ENCODE measurements at regions not wholly inside any gene's neighbourhood (a gene's known extent, or its start where the extent isn't known, plus 50 kb on each side); places are given as distances from the start of the nearest gene placed in this dataset.

DNA sequence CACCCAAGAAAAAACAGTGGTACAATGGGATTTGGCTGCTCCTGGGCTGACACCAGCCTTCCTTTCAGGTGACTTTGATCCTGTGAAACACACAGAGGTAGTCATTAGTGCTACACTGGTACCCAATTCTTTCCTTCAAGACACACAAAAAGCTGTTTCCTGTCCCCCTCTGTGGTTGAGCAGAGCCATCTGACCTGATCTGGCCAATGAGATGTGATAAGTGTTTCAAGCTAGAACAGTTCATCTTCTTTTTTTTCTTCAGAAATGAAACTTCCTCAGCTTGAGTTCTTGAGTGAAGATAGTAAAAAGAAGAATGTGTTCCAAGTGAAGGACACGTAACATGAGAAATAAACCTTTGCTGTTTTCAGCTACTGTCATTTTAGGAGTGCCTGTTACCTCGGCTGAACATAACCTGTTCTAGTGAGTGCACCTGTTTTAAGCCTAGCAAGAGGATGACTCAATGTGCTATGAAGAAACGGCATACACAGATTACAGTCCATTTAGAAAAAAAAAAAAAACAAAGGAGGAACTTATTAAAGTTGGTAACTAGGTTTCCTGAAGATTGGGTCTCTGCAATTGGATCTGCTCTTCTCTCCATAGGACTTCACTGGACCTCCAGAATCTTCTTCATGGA, 287.8 kb downstream of the GAS1 start:
- DNase-seq = no peak

DNA sequence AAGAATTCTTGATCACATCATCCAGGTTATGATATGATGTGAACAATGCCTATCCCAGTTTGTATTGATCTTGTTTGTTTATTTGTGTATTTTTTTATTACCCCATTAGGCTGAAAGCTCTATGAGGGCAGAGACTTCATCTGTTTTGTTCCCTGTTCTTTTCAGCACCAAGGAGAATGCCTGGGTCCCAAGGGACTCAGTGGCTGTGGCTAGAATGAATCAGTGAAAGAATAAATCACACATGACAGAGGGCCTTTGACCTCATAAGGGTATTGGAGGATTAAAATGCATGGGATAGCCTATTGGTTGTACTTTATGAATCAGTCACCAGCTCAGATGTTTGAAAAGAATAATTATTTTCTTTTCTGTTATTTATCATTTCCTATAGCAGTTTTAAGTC, 292.2 kb downstream of the GAS1 start:
- no peak for DNase-seq

DNA sequence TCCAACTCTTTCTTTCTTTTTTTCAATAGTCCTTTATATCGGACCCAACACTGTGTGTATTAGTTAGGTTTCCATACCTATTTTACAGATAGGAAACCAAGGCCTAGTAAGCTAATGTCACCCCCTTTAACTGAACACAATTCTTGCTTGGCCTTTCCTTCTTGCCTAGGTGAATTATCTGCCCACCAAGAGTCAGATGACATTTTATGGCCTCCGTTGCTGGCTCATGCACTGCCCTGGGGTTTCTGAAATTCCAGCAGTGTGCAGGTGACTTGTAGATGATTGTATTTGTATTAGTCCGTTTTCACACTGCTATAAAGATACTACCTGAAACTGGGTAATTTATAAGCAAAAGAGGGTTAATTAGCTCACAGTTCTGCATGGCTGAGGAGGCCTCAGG, 293.8 kb downstream of the GAS1 start:
- DNase-seq = no peak

DNA sequence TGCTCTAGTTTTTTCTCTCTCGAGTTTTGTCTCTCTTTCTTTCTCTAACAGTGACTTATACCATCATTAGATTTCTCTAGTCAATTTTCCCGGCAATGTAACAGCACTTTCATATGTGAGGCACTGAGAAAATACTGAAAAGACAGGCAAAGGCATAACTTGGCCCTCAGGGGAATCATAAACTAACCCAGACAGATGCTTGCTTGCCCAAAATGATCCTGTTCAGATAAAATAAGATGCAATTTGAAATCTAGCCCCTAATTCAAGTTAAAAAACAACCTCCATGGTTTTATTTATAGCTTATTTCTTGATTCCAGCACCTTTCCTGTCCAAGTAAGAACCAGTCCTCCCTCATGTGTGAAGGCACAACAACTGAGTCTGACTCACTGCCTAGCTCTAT, 294.6 kb downstream of the GAS1 start:
- no peak for DNase-seq

- DNase-seq = no peak
Observed at GRCh38 chr9:86649913-86650312, 295.7 kb upstream of the TUT7 start.

DNA sequence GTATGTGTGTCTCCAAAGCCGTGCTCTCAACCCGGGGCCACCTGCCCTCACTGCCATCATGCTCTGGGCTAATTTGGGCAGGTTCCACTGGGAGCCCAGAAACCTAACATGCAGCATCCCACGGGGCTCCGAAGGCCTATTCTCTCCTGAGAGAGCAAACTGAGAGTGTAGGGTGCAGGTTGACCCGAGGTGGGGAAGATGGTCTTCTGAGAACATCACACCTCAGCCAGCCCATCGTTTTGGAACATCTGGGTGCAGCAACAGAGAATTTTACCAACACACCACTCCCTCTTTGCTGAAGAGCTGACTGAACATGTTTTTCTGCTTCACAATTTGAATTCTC, 294.6 kb upstream of the TUT7 start:
- no peak for DNase-seq

- DNase-seq = no peak
Observed at GRCh38 chr9:86648156-86648827, 294.1 kb upstream of the TUT7 start.

GRCh38 chr9:86645303-86645702, 291.1 kb upstream of the TUT7 start:
- DNase-seq = no peak

DNA sequence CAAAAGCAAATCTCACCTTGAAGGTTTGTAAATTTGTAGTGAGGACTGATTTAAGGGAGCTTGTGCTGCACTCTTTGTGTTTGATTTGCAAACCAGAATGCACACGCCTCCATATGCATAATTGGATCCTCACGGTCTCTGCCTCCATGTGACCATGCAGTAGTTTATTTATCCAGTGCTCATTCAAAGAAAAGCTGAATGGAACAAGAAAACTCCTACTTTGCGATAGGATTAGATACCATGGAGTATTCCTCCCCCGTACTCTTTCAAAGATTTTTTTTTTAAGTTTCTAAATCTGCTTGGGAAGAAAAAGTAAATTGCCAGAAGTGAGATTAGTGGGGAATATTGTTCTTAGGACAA, 290.4 kb upstream of the TUT7 start:
- DNase-seq = no peak

GRCh38 chr9:86643946-86644674, 289.9 kb upstream of the TUT7 start:
- DNase-seq = no peak

DNA sequence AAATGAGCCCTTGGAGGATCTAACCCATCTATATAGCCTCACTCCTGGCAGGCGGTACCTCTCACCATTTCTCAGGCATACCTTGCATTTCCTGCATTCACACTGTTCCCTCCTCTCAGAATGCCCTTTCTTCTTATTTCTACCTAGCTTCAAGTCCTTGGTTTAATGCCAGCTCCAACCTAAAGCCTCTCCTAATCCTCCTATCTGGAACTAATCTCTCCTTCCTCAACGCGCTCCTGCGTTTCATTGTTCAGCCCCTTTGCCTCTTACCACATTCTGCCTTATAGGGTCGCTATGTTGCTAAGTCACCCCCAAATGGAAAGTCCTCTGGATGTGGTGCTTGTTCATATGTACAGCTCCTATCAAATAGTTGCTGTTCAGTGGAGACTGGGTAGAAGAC, 288.5 kb upstream of the TUT7 start:
- no peak for DNase-seq

- no peak for DNase-seq
Observed at GRCh38 chr9:86641970-86642369, 287.8 kb upstream of the TUT7 start.

- peak in 1 of 2 donors; percentile 11 for DNase-seq
Observed at GRCh38 chr9:86639899-86640379, 285.7 kb upstream of the TUT7 start.

DNA sequence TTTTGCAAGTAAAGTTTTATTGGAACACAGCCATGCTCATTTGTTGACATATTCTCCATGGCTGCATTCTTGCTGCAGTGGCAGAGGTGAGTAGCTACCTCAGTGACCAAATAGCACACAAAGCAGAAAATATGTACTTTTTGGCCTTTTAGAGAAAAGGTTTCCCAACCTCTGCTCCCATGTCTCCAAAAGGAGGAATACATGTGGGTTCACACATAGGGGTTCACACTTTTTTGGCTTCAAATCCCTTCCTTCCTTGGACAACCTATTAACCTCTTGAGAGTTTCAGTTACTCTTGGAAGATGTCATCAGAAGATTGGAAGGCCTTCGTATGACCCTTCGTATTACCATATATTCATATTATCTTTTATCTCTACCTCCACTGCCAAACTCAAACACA, 285.1 kb upstream of the TUT7 start:
- DNase-seq = no peak

GRCh38 chr9:86638109-86638508, 283.9 kb upstream of the TUT7 start:
- DNase-seq = no peak

GRCh38 chr9:86637515-86637914, 283.3 kb upstream of the TUT7 start:
- peak; percentile 38 to 64 for DNase-seq

GRCh38 chr9:86636519-86636918, 282.3 kb upstream of the TUT7 start:
- no peak for DNase-seq

DNA sequence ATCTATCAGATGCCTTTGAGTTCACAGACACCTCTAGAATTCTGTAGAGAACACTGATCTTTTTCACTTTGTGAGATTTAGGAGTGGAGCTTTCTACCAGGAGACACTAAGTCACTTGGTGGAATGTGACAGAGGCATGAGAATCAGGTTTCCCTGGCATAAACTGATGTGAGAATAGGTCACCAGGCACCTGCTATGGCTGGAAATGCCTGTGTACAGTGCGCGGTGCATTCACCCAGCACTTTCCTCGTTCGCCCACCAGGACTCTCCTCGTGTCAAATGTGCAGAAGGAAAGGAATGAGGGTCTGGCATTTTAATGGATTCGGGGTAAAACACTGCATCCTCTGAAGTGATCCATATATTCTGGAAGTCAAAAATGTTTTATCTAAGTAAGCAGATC, 281.8 kb upstream of the TUT7 start:
- DNase-seq = no peak

DNA sequence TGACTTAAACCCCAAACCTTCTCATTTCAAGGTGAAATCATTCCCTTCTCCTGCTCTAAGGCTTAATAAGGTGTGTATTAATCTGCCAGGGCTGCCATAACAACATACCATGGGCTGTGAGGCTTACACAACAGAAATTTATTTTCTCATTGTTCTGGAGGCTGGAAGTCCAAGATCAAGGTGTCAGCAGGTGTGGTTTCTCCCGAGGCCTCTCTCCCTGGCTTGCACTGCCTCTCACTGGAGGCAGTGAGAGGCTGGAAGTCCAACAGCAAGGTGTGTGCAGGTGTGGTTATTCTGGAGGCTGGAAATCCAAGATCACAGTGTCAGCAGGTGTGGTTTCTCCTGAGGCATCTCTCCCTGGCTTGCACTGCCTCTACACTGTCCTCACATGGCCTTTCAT, 280.3 kb upstream of the TUT7 start:
- DNase-seq = no peak

DNA sequence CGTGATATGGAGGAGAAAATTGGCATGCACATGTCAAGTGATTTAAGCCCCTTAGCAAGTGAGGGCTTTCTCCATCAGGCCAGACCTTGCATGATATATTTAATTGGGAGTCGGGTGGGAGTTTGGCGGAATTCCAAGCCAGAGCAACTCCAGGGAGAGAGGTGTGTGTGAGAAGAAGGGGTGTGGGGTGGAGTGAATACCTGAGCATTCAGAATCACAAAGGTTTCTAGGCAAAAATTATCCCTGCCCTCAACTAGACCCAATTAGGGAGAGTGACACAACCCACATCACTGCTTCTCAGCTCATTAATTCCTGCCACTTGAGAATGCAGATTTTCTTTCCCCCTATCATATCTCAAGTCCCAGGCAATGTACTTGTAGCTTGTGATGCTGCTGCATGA, 279.7 kb upstream of the TUT7 start:
- no peak for DNase-seq

GRCh38 chr9:86632537-86632936, 278.3 kb upstream of the TUT7 start:
- DNase-seq = no peak

- DNase-seq = no peak
Observed at GRCh38 chr9:86629530-86629929, 275.3 kb upstream of the TUT7 start.

DNA sequence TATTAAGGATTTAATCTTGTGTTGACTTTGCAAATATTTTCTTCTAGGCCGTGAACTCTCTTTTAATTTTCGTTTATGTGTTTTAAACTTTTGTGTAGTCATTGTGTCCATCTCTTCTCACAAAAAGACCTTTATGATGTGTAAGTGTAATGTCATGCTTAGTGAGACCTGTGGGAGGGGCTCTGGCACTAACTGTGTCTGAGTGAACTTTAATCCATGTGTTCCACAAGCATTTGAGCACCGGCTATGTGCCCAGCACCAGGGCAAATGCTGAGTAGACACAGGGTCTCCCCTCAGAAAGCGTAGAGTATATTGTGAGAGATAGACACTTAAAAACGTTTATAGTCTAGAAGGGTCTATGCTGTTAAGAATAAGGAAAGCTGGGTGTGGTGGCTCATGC, 272.6 kb upstream of the TUT7 start:
- no peak for DNase-seq

Measured in right lung (tissue), 2 donors.